NB4 (cell line): ENCODE measurements at regions not wholly inside any gene's neighbourhood (a gene's known extent, or its start where the extent isn't known, plus 50 kb on each side); places are given as distances from the start of the nearest gene placed in this dataset.

Experiments used
- POLR2A ChIP-seq: IDR thresholded peaks from 2 replicates; pipeline ENCODE4 v1.6.1; 2011; ENCODE audit warnings: mild to moderate bottlenecking; ENCODE audit not compliant: insufficient read length; ENCODE audit errors: extremely low read depth
- TF ChIP-seq, protein P1 (sequence below): IDR thresholded peaks from one replicate; pipeline ENCODE4 v1.5.1; 2012; ENCODE audit warnings: low read depth, low read length
- TF ChIP-seq, protein P2 (sequence below): IDR thresholded peaks from 2 replicates; pipeline ENCODE4 v1.6.1; 2011; ENCODE audit warnings: low read depth, low read length

DNA sequence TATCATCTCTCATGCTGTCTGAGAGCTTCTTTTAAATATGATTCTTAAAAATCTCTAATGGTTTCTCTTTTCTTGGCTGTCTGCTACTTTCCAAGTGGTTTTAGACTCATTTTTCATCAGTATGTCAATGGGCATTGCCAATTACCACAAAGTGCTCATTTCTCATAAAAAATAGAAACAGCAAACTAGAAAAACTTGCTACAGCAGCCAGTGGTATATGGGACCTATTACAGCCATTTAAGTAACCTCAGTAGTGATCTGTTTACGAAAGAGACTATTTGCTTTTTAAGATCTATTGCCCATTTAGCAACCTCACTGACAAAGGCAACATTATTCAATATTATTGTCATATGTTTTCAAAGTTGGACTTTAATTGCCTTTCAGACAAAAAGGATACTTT, 207.1 kb upstream of the RHOBTB1 start:
- TF ChIP-seq POLR2A: no peak
- TF ChIP-seq, protein P1, sequence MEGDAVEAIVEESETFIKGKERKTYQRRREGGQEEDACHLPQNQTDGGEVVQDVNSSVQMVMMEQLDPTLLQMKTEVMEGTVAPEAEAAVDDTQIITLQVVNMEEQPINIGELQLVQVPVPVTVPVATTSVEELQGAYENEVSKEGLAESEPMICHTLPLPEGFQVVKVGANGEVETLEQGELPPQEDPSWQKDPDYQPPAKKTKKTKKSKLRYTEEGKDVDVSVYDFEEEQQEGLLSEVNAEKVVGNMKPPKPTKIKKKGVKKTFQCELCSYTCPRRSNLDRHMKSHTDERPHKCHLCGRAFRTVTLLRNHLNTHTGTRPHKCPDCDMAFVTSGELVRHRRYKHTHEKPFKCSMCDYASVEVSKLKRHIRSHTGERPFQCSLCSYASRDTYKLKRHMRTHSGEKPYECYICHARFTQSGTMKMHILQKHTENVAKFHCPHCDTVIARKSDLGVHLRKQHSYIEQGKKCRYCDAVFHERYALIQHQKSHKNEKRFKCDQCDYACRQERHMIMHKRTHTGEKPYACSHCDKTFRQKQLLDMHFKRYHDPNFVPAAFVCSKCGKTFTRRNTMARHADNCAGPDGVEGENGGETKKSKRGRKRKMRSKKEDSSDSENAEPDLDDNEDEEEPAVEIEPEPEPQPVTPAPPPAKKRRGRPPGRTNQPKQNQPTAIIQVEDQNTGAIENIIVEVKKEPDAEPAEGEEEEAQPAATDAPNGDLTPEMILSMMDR: no peak
- TF ChIP-seq, protein P2, sequence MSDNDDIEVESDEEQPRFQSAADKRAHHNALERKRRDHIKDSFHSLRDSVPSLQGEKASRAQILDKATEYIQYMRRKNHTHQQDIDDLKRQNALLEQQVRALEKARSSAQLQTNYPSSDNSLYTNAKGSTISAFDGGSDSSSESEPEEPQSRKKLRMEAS: no peak
